PC-9 (cell line): ENCODE measurements at regions not wholly inside any gene's neighbourhood (a gene's known extent, or its start where the extent isn't known, plus 50 kb on each side); places are given as distances from the start of the nearest gene placed in this dataset.
"Not testable (repeated sequence)": the region's sequence is repeated elsewhere in the genome, so short reads cannot be mapped to it uniquely, and the experiment has no call there.

ENCODE experiments used
- BruUV-seq: library from RNA; stranded (reverse); fragments of 400-500 nt; replicated peaks from 2 replicates; lab custom pipeline; 2021; lab: Mats Ljungman, UMichigan
- CTCF ChIA-PET: fragments of 300-600 bp; sonication (Branson Sonifier 250); formaldehyde crosslinking; loops from one replicate; lab custom pipeline; 2022; ENCODE audit warnings: antibody characterized with exemption; lab: Charles Lee
- POLR2A ChIA-PET: fragments of 300-600 bp; sonication (Branson Sonifier 250); formaldehyde crosslinking; loops from one replicate; lab custom pipeline; 2022; ENCODE audit warnings: antibody characterized with exemption; ENCODE audit not compliant: unreplicated experiment; lab: Charles Lee
- DNase-seq, 2 experiments: peaks; one replicate each; pipeline versions ENCODE4 v3.0.0 to v3.0.0-alpha.2; 2015 to 2022; ENCODE audit warnings: mixed read lengths in 1 of 2
- H2AFZ ChIP-seq: fragments of 200-600 bp; sonication (generic); 2 replicates; pipeline ENCODE4 v1.8.1; 2017; ENCODE audit warnings: antibody characterized with exemption
- H3F3A ChIP-seq: fragments of 200-600 bp; sonication (generic); 2 replicates; pipeline ENCODE4 v1.8.1; 2017; ENCODE audit warnings: antibody characterized with exemption, mild to moderate bottlenecking, low read depth; ENCODE audit not compliant: insufficient read depth
- H3K27ac ChIP-seq: fragments of 200-600 bp; sonication (generic); 2 replicates; pipeline ENCODE4 v1.6.1; 2016; ENCODE audit warnings: mixed run types
- H3K27me3 ChIP-seq: fragments of 200-600 bp; sonication (generic); 2 replicates; pipeline ENCODE4 v1.6.1; 2016; ENCODE audit warnings: low read depth, mixed run types; ENCODE audit not compliant: insufficient read depth
- H3K36me3 ChIP-seq: fragments of 200-600 bp; sonication (generic); 2 replicates; pipeline ENCODE4 v1.6.1; 2016; ENCODE audit warnings: low read depth, mixed run types
- H3K4me1 ChIP-seq: fragments of 200-600 bp; sonication (generic); replicated peaks from 2 replicates; pipeline ENCODE4 v1.6.1; 2016; ENCODE audit warnings: mixed run types; ENCODE audit not compliant: insufficient read depth
- H3K4me2 ChIP-seq: fragments of 200-600 bp; sonication (generic); 2 replicates; pipeline ENCODE4 v1.6.1; 2017; ENCODE audit warnings: mixed run types
- H3K4me3 ChIP-seq: fragments of 200-600 bp; sonication (generic); 2 replicates; pipeline ENCODE4 v1.6.1; 2016; ENCODE audit warnings: mixed run types
- H3K79me2 ChIP-seq: fragments of 200-600 bp; sonication (generic); 2 replicates; pipeline ENCODE4 v1.6.1; 2017; ENCODE audit warnings: low read depth, mixed run types
- H3K9me2 ChIP-seq: fragments of 200-600 bp; sonication (generic); 2 replicates; pipeline ENCODE4 v1.8.1; 2017; ENCODE audit warnings: mild to moderate bottlenecking; ENCODE audit not compliant: insufficient read depth
- H3K9me3 ChIP-seq: fragments of 200-600 bp; sonication (generic); 2 replicates; pipeline ENCODE4 v1.8.1; 2016; ENCODE audit warnings: low read depth; ENCODE audit not compliant: insufficient read depth
- H4K20me1 ChIP-seq: fragments of 200-600 bp; sonication (generic); 2 replicates; pipeline ENCODE4 v1.8.1; 2017; ENCODE audit not compliant: insufficient read depth
- CTCF ChIP-seq: fragments of 200-600 bp; sonication (generic); conservative IDR thresholded peaks from 2 replicates; pipeline ENCODE4 v1.6.1; 2017; ENCODE audit warnings: mixed run types, antibody characterized with exemption, mild to moderate bottlenecking, moderate library complexity
- EZH2 ChIP-seq: fragments of 200-600 bp; sonication (generic); IDR thresholded peaks from 2 replicates; pipeline ENCODE4 v1.8.0; 2017; ENCODE audit warnings: antibody characterized with exemption, low read depth
- intact Hi-C: fragments of 100-400 bp; cut with micrococcal nuclease; formaldehyde crosslinking; loops from one replicate; pipeline ENCODE4 v1.10.0; 2022; ENCODE audit not compliant: unreplicated experiment

DNA sequence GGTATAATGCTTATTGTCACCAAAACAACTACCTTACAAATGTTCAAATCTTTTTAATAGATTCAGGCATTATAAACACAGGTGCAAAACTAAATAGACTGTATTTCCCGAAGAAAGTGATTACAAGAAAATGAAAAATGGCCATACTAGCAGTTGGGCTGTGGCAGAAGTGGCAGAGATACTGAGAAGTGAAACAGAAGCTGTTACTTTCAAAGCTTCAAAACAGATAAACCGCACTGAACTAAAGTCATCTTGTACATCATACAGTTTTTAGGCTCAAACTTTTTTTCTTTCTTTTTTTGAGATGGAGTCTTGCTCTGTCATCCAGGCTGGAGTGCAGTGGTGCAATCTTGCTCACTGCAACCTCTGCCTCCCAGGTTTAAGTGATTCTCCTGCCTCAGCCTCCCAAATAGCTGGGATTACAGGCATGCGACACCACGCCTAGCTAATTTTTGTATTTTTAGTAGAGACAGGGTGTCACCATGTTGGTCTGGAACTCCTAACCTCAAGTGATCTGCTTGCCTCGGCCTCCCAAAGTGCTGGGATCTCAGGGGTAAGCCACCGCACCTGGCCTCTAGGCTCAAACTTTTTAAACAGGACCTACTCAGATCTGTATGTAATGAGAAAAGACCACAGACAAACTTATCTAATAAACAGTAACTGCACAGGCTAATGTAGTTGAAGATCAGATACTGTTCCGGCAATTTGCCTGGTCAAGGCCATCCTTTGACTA is 77.9 kb upstream of the SATB2 start:
- DNase-seq = no peak
- Histone ChIP-seq H3K9me3 (no peaks in the 10 kb centered on the region), H3K9me2 (no peaks in the 10 kb centered on the region), H3K27me3 (peaks cover 23% of the 10 kb centered on the region; the same call in 1 of the 2 replicates), H3K27ac (no peak overlapping the region), H3K4me3 (no peak overlapping the region), H3K36me3 (no peaks in the 10 kb centered on the region), H3K4me1 (no peaks in the 10 kb centered on the region), H3K4me2 (no peak overlapping the region), H4K20me1 (no peaks in the 10 kb centered on the region), H3F3A (no peaks in the 10 kb centered on the region), H2AFZ (no peak overlapping the region), H3K79me2 (no peaks in the 10 kb centered on the region)
- TF ChIP-seq CTCF (no peak), EZH2 (no peak)
- intact Hi-C loops = no loop called here
- no TSS peak for BruUV-seq
- CTCF ChIA-PET = no interaction called here
- POLR2A ChIA-PET = no interaction called here

DNA sequence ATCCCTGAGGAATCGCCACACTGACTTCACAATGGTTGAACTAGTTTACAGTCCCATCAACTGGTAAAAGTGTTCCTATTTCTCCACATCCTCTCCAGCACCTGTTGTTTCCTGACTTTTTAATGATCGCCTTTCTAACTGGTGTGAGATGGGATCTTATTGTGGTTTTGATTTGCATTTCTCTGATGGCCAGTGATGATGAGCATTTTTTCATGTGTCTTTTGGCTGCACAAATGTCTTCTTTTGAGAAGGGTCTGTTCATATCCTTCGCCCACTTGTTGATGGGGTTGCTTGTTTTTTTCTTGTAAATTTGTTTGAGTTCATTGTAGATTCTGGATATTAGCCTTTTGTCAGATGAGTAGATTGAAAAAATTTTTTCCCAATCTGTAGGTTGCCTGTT is 76.1 kb upstream of the SATB2 start:
- H3K27me3 ChIP-seq = peaks cover 23% of the 10 kb centered on the region; the same call in 1 of the 2 replicates
- H3K27ac ChIP-seq, POLR2A ChIA-PET, H3K4me1 ChIP-seq, H3K79me2 ChIP-seq, intact Hi-C loops, DNase-seq, H2AFZ ChIP-seq, H3K9me2 ChIP-seq, H3K4me2 ChIP-seq, H3K4me3 ChIP-seq, H3F3A ChIP-seq, H3K9me3 ChIP-seq, H3K36me3 ChIP-seq, H4K20me1 ChIP-seq, BruUV-seq, CTCF ChIA-PET: not testable (repeated sequence)

DNA sequence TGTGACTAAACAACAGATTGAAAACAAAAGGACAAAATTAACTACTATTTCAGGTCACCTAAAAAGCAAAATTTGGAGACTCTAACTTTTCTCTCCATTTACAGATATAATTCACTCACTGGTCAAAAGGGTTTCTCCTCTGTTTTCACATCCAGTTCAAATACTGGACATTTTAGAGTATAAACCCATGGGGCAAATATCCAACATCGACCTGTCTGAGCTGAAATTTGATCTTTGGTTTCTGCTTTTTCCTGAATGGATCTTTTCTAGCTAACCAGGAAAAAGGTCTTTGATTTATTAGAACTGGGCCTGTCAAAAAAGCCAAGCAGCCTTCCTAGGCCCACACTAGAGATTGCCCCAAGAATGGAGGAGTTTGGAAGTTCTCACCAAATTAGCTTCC is 69.3 kb upstream of the SATB2 start:
- intact Hi-C loops = no loop called here
- Histone ChIP-seq H3K4me1 (no peaks in the 10 kb centered on the region), H2AFZ (no peak overlapping the region), H3K4me3 (no peak overlapping the region), H4K20me1 (no peaks in the 10 kb centered on the region), H3K79me2 (no peaks in the 10 kb centered on the region), H3K9me3 (no peaks in the 10 kb centered on the region), H3F3A (no peaks in the 10 kb centered on the region), H3K36me3 (no peaks in the 10 kb centered on the region), H3K27ac (no peak overlapping the region), H3K27me3 (no peaks in the 10 kb centered on the region), H3K9me2 (no peaks in the 10 kb centered on the region), H3K4me2 (no peak overlapping the region)
- ChIA-PET CTCF (no interaction called here), POLR2A (no interaction called here)
- no TSS peak for BruUV-seq
- no peak for TF ChIP-seq EZH2
- TF ChIP-seq CTCF = no peak
- DNase-seq = no peak
